Stimulated activated CD4-positive, alpha-beta T cell treated with anti-CD3 and anti-CD28 coated beads, Interleukin-4, amount 100 ng/mL, for 1 hour (primary cell): ENCODE measurements at regions not wholly inside any gene's neighbourhood (a gene's known extent, or its start where the extent isn't known, plus 50 kb on each side); places are given as distances from the start of the nearest gene placed in this dataset.
"Not testable (repeated sequence)": the region's sequence is repeated elsewhere in the genome, so short reads cannot be mapped to it uniquely, and the experiment has no call there.

Source experiments
- DNase-seq: peaks from one replicate; pipeline ENCODE4 v3.0.0-alpha.2; 2020

GRCh38 chr12:96085475-96085874 is 50.1 kb upstream of the LTA4H start:
- DNase-seq: no peak

- not testable (repeated sequence) for DNase-seq
Observed at GRCh38 chr12:96086190-96086589, 50.8 kb upstream of the LTA4H start.

- DNase-seq: no peak
Observed at GRCh38 chr12:96091833-96092232, 56.4 kb upstream of the LTA4H start.

GRCh38 chr12:96093543-96094196 is 58.3 kb upstream of the LTA4H start:
- DNase-seq: no peak

GRCh38 chr12:96094201-96094600 is 58.8 kb upstream of the LTA4H start:
- DNase-seq: no peak

- no peak for DNase-seq
Observed at GRCh38 chr12:96098631-96099030, 63.2 kb upstream of the LTA4H start.

- DNase-seq: no peak
Observed at GRCh38 chr12:96099421-96099820, 64.0 kb upstream of the LTA4H start.

- no peak for DNase-seq
Observed at GRCh38 chr12:96099986-96100385, 64.6 kb upstream of the LTA4H start.

- no peak for DNase-seq
Observed at GRCh38 chr12:96101806-96102205, 66.4 kb upstream of the LTA4H start.

GRCh38 chr12:96103067-96103644 is 67.8 kb upstream of the LTA4H start:
- DNase-seq: no peak

- DNase-seq: no peak
Observed at GRCh38 chr12:96104566-96104965, 69.2 kb upstream of the LTA4H start.

- DNase-seq: no peak
Observed at GRCh38 chr12:96106137-96106536, 70.8 kb upstream of the LTA4H start.

GRCh38 chr12:96107236-96107635 is 71.8 kb upstream of the LTA4H start:
- DNase-seq: no peak

GRCh38 chr12:96108321-96108720 is 72.9 kb upstream of the LTA4H start:
- peak; percentile 15 for DNase-seq

- DNase-seq: not testable (repeated sequence)
Observed at GRCh38 chr12:96108941-96109340, 73.6 kb upstream of the LTA4H start.

- no peak for DNase-seq
Observed at GRCh38 chr12:96112733-96113132, 77.3 kb upstream of the LTA4H start.

GRCh38 chr12:96117460-96117859 is 76.7 kb upstream of the ELK3 start:
- no peak for DNase-seq

GRCh38 chr12:96120359-96121100 is 73.6 kb upstream of the ELK3 start:
- DNase-seq: no peak

GRCh38 chr12:96121271-96121711 is 72.9 kb upstream of the ELK3 start:
- DNase-seq: no peak

- DNase-seq: not testable (repeated sequence)
Observed at GRCh38 chr12:96128292-96128691, 65.9 kb upstream of the ELK3 start.

- DNase-seq: no peak
Observed at GRCh38 chr12:96130396-96131059, 63.6 kb upstream of the ELK3 start.

- DNase-seq: no peak
Observed at GRCh38 chr12:96131230-96131788, 62.9 kb upstream of the ELK3 start.

- DNase-seq: no peak
Observed at GRCh38 chr12:96132819-96133218, 61.4 kb upstream of the ELK3 start.
